ENCODE measurements at regions not wholly inside any gene's neighbourhood (a gene's known extent, or its start where the extent isn't known, plus 50 kb on each side); places are given as distances from the start of the nearest gene placed in this dataset.
"Not testable (repeated sequence)": the region's sequence is repeated elsewhere in the genome, so short reads cannot be mapped to it uniquely, and the experiment has no call there.

GRCh38 chr9:99479929-99480328, 257.8 kb downstream of the SEC61B start:
- no peak for DNase-seq (ENCODE audit: low read depth)

DNA sequence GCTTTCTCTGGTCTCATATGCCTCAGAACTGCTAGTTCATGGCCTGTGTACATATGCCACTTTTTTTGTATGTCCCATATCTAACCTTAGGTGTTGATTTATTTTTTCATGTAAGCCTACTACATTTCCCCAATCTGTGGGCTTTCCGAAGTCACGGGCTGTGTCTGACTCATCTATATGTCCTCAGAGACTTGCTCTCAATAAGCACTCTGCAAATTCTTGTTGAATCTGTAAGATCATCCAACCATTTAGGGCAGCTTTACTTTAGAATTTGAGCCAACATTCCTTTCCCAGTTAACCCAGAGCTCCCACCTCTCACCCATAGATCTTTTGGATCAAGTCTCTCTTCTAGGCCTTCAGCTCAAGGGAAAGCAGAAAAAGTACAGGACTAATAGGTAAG, 263.4 kb downstream of the SEC61B start:
- DNase-seq (ENCODE audit: low read depth), result no peak

DNA sequence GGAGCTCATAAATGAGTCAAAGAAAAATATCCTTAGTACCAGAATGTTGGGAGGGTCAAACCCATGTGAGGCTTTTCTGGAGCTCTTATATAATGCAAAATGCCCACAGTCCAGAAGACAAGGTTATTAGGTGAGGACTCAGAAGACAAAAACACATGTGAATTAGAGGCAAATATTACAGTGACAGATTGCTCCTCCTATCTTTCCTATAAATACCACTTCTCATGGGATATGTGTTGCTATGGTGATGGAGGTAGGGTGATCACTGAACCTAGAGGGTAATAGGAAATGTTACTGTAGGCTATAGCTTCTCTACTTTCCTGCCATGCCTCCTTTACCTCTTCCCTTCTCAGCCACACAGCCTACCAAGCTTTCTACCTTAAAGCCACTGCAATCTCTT, 264.6 kb downstream of the SEC61B start:
- no peak for DNase-seq (ENCODE audit: low read depth)

DNA sequence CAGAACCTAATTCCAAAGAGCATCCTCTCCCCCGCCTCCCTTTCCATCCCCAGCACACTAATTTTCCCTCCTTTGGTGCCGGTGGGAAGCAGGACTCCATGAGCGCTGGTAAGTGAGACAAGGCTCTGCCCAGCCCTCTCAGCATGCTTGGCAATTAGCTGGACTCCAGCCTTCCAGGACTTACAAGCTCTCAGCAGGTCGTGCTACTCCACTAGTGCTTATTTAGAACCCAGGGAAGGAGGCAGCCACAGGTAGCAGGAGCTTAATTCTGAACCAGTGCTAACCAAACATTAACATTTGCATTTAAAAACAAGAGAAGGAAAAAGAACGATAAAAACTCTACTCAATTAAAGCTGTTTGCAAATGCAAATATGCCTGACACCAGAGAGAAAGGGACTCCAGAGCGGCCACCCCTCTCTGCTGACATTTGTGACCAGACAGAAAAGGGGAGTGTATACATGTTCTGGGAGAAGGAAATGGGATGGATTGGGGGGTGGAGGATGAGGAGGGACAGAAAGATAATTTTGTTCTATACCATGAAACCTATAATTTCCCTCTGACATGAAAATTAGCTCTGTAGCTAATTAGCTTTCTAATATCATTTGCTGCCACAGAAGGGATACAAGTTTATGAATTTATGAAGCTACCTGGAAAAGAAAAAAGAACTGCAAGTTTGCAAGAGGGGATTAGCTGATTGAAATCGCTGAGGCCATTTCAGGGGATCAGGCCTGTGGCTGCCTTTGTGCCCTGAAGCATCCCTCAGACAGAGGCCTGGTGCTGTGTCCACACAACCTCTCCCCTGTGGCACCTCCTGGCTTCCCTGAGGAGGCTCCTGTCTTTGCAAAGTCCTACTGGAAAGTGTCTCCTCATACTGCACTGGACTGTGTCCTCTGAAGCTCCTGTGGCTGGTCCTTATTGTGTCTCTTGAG, 266.3 kb downstream of the SEC61B start:
- no peak for DNase-seq (ENCODE audit: low read depth)

- DNase-seq (ENCODE audit: low read depth), result no peak
Observed at GRCh38 chr9:99489060-99489413, 267.0 kb downstream of the SEC61B start.

GRCh38 chr9:99490729-99491128, 268.6 kb downstream of the SEC61B start:
- no peak for DNase-seq (ENCODE audit: low read depth)

GRCh38 chr9:99491408-99492158, 269.5 kb downstream of the SEC61B start:
- no peak for DNase-seq (ENCODE audit: low read depth)

DNA sequence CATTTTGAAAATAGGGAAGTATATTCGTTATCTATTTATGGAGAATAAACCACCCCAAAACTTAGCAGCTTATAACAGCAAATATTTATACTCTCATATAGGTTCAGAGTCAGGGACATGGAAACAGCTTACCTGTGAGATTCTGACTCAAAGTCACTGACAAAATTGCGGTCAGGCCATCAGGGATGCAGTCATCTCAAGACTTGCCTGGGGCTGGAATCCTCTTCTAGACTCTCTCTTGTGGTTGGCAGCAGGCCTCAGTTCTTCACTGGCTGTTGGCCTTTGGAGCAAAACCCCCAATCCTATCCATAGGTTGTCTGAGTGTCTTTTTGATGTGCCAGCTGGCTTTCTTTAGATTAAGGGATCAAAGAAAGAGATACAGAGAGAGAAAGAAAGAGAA, 275.6 kb downstream of the SEC61B start:
- no peak for DNase-seq (ENCODE audit: low read depth)

- DNase-seq (ENCODE audit: low read depth), result not testable (repeated sequence)
Observed at GRCh38 chr9:99498979-99499378, 276.9 kb downstream of the SEC61B start.

GRCh38 chr9:99505936-99506335, 283.9 kb downstream of the SEC61B start:
- DNase-seq (ENCODE audit: low read depth), result no peak

DNA sequence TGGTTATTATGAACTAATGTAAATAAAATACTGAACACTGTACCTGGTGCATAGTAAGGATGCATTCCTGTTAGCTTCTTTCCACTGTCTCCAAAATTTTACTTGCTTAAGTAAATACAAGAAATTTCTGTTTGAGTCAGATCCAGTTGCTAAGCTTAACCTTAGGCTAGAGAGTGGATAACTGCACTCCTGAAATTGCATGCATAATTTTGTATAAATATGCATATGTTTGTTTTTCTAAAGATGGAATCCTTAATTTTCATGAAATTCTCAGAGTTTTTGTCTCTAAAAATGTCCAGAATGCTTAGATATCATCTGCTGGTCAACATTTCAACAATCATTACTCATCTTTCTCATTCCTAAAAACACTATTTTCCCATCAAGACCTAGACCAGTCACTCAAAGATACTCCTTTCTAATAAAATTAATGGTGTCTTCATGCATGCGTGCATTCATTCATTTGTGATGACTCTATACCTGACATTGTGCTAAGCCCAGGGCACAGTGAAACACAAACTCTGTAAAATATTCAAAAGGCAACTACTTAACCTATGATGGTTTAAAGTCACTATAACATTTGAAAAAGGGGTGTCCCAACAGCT, 284.8 kb downstream of the SEC61B start:
- DNase-seq (ENCODE audit: low read depth), result no peak

GRCh38 chr9:99509065-99509745, 287.1 kb downstream of the SEC61B start:
- no peak for DNase-seq (ENCODE audit: low read depth)

GRCh38 chr9:99509900-99510535, 287.9 kb downstream of the SEC61B start:
- DNase-seq (ENCODE audit: low read depth), result no peak

DNA sequence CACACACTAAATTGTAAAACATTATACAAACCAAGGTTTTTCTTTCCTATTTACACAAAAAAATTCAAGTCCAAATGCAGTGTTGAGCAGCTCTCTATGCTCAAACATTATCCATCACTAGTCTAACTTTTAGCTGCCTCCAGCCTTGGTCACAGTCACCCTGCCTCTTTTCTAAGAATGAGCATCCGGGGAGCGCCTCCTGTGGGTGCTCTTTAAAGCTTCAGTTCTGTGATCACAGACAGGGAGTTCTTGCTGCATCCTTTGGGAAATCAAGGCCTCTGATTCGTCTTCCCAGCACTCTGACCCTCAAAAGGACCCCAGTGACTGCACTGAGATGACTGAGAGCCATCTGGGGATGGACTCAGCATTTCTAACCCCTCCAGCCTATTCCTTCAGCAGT, 289.6 kb downstream of the SEC61B start:
- no peak for DNase-seq (ENCODE audit: low read depth)

DNA sequence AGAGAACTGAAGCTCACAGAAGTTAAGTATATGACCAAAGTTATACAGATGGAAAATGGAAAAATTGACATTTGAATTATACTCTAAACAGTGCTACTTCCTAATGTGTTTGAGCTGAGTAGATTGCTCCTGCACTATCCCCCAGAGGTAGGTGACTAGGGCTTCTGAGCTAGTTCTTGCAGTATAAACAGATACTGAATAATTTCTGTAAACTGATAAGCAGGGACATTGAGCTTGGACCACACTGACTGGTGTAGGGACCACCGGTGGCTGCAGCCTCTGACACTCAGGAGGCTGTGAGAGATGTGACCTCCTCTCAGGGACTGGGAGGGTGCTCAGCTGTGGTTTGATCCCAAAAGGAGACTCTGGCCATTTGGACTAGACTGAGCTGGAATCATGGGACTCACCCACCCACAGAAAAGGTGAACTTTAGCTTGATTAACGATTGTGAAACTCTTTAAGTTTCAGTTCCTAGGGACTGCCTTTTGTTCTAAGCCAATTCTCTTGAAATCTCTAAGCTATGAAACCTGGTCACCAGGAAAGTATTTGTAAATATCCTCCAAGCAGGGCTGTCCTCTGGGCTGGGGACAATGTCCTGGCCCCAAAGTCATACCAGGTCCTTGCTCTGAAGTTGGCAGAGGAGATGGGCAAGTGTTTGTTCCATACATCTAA, 291.5 kb downstream of the SEC61B start:
- DNase-seq (ENCODE audit: low read depth), result no peak

DNA sequence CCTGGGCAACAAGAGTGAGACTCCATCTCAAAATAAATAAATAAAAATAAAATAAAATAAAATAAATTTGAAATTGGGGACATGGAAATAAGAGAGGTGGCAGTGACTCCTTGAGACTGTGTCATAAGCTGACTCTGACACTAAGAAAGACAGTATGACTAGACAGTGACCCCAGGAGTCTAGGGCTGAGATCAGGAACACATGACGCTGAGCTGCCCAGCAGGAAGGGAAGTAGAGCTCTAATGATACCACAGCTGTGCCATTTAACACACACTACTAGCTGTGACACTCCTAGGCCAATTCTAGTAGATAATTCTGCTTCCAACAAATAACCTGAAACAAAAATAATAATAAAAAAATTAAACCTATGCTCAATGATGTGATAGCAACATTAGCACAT, 293.0 kb downstream of the SEC61B start:
- no peak for DNase-seq (ENCODE audit: low read depth)

- no peak for DNase-seq (ENCODE audit: low read depth)
Observed at GRCh38 chr9:99515895-99516656, 294.0 kb downstream of the SEC61B start.

- no peak for DNase-seq (ENCODE audit: low read depth)
Observed at GRCh38 chr9:99516657-99517049, 294.6 kb downstream of the SEC61B start.

- DNase-seq (ENCODE audit: low read depth), result no peak
Observed at GRCh38 chr9:99523838-99524237, 297.8 kb upstream of the NR4A3 start.

GRCh38 chr9:99531313-99531712, 290.4 kb upstream of the NR4A3 start:
- no peak for DNase-seq (ENCODE audit: low read depth)

- no peak for DNase-seq (ENCODE audit: low read depth)
Observed at GRCh38 chr9:99533421-99533820, 288.3 kb upstream of the NR4A3 start.
